Activated naive CD4-positive, alpha-beta T cell treated with anti-CD3 and anti-CD28 coated beads, Interleukin-2, amount 10 ng/mL, durations not matched to agents 7 days and 5 days (primary cell): ENCODE measurements at regions not wholly inside any gene's neighbourhood (a gene's known extent, or its start where the extent isn't known, plus 50 kb on each side); places are given as distances from the start of the nearest gene placed in this dataset.

ENCODE experiments used
- CTCF ChIA-PET: fragments of 350-600 bp; sonication (Branson Sonifier 250); formaldehyde crosslinking; loops from one replicate; lab custom pipeline; 2021; ENCODE audit warnings: antibody characterized with exemption; lab: Charles Lee
- DNase-seq: peaks from one replicate; pipeline ENCODE4 v3.0.0-alpha.2; 2020
- H3K27ac Mint-ChIP-seq: one replicate; pipeline ENCODE4 v1.8.0; 2021; ENCODE audit warnings: mild to moderate bottlenecking, moderate library complexity, mixed read lengths
- H3K27me3 Mint-ChIP-seq: one replicate; pipeline ENCODE4 v1.8.0; 2021; ENCODE audit warnings: mild to moderate bottlenecking, mixed read lengths
- H3K36me3 Mint-ChIP-seq: one replicate; pipeline ENCODE4 v1.8.0; 2021; ENCODE audit warnings: mixed read lengths
- H3K4me1 Mint-ChIP-seq: one replicate; pipeline ENCODE4 v1.8.0; 2021; ENCODE audit warnings: mixed read lengths
- H3K4me3 Mint-ChIP-seq: one replicate; pipeline ENCODE4 v1.8.0; 2021; ENCODE audit warnings: mild to moderate bottlenecking, moderate library complexity, mixed read lengths
- H3K9me3 Mint-ChIP-seq: one replicate; pipeline ENCODE4 v1.8.0; 2021; ENCODE audit warnings: mixed read lengths

DNA sequence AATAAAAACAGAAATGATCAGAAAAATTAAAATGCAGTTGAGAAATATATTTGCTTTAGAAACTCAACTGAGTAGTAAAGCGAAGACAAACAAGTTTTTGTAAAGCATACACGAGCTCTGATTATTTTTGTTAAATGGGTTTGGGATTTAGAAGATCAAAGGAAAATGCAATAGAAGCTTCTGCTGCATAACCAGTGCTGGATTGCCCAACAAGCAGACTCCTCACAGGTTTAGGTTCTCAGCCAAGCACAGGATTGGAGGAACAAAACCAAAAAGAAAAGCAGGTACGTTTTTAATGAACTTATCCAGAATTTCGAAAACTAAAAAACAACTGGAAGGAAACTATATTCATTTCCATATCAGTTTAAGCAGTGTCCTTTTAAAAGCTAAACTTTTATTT, 423.8 kb downstream of the TMEM161B start:
- CTCF ChIA-PET: no interaction called here
- no peaks in the 10 kb centered on the region for H3K9me3 Mint-ChIP-seq
- DNase-seq: no peak
- H3K27ac Mint-ChIP-seq: no peak overlapping the region
- no peaks in the 10 kb centered on the region for H3K27me3 Mint-ChIP-seq
- H3K4me1 Mint-ChIP-seq: no peaks in the 10 kb centered on the region
- H3K4me3 Mint-ChIP-seq: no peak overlapping the region
- no peaks in the 10 kb centered on the region for H3K36me3 Mint-ChIP-seq

DNA sequence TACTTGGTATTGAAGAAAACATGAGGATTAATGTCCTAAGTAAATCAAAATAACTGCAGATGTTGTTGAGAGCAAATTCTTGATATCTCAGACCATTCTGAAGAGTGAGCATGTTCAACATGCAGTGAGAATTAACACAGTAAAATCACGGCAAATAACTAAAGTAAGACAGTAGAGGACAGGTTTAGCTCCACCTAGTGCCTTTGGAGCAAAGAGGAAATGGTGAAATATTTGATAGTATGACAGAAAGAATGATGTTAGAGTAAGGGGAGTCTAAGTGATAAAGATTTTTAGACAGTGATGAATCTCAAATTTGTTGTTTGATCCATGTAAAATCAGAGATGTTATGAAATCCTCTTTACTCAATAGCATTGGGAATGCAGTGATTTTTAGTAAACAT, 424.2 kb downstream of the TMEM161B start:
- Mint-ChIP-seq H3K9me3 (no peaks in the 10 kb centered on the region), H3K27me3 (no peaks in the 10 kb centered on the region), H3K36me3 (no peaks in the 10 kb centered on the region), H3K4me3 (no peak overlapping the region), H3K27ac (no peak overlapping the region), H3K4me1 (no peaks in the 10 kb centered on the region)
- CTCF ChIA-PET: no interaction called here
- DNase-seq: no peak

DNA sequence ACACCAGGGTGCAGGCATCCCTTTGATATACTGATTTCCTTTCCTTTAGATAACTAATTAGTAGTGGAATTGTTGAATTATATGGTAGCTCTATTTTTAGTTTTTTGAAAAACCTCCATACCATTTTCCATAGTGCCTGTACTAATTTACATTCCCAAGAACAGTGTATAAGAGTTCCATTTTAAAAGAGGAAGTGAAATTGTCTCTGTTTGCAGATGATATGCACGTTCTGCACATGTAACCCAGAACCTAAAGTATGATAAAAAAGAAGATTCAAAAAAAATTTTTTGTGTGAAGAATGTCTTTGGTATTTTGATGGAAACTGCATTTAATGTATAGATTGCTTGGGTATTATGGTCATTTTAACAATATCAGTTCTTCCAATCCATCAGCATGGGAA, 424.0 kb upstream of the CCNH start:
- no peaks in the 10 kb centered on the region for H3K36me3 Mint-ChIP-seq
- peaks cover 9% of the 10 kb centered on the region for H3K9me3 Mint-ChIP-seq
- H3K4me3 Mint-ChIP-seq: no peak overlapping the region
- no peak overlapping the region for H3K27ac Mint-ChIP-seq
- H3K27me3 Mint-ChIP-seq: no peaks in the 10 kb centered on the region
- CTCF ChIA-PET: no interaction called here
- DNase-seq: no peak
- no peaks in the 10 kb centered on the region for H3K4me1 Mint-ChIP-seq

DNA sequence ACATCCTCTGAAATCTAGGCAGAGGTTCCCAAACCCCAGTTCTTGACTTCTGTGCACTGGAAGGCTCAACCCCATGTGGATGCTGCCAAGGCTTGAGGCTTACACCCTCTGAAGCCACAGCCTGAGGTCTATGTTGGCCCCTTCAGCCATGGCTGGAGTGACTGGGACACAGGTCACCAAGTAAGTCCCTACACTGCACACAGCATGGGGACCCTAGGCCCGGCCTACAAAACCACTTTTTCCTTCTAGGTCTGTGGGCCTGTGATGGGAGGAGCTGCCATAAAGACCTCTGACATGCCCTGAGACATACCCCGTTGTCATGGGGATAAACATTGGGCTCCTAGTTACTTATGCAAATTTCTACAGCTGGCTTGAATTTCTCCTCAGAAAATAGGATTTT, 418.8 kb upstream of the CCNH start:
- no peak overlapping the region for H3K4me3 Mint-ChIP-seq
- no peaks in the 10 kb centered on the region for H3K27me3 Mint-ChIP-seq
- no peaks in the 10 kb centered on the region for H3K4me1 Mint-ChIP-seq
- DNase-seq: no peak
- no peaks in the 10 kb centered on the region for H3K36me3 Mint-ChIP-seq
- CTCF ChIA-PET: no interaction called here
- H3K9me3 Mint-ChIP-seq: peaks cover 6% of the 10 kb centered on the region
- no peak overlapping the region for H3K27ac Mint-ChIP-seq

DNA sequence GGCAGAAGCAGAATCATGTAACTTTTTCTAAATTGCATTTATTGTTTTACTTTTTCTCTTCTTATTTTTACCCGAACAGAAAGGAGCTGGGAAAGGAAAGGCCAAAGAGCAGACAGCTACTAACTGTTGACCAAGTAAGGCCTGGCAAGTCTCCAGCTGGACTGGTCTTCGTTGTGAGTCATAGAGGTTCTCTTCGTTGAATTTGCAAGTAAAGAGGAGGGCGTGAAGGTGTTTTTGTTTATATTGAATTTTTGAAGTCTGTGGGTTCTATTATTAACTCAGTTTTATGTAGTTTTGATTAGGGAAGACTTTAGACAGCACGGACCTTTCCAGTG, 416.5 kb upstream of the CCNH start:
- no peak for DNase-seq
- no peak overlapping the region for H3K27ac Mint-ChIP-seq
- no peak overlapping the region for H3K4me3 Mint-ChIP-seq
- H3K9me3 Mint-ChIP-seq: peaks cover 6% of the 10 kb centered on the region
- H3K36me3 Mint-ChIP-seq: no peaks in the 10 kb centered on the region
- no peaks in the 10 kb centered on the region for H3K4me1 Mint-ChIP-seq
- H3K27me3 Mint-ChIP-seq: no peaks in the 10 kb centered on the region
- CTCF ChIA-PET: no interaction called here

DNA sequence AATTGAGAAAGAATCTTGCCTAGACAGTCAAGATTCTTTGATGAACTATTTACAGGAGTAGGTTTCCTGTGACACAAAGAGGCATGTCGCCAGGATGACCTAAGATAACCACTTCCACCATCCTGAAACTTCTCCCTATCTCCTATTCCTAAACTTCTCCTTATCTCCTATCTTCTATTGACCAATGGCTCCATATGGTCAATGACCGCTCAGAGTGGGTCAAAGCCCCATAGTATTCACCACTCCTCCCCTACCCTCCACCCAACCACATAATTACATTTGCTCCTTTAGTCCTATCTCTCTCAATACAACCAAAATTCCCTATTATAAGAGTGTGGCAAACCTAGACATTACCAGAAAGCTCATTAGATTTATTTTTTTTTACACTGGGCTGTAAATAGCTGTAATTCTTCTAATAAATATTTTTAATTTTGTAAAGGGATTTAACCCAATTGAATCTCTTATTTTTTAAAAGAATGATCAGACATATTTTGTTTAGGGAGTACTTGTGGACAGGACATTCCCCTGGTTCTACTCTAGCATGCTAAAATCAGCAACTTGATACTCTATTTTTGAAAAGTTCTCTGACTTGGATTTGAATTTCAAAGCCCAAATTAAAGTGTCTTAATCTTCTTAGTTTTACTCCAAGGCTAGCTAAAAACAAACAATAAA, 416.0 kb upstream of the CCNH start:
- H3K36me3 Mint-ChIP-seq: no peaks in the 10 kb centered on the region
- no peaks in the 10 kb centered on the region for H3K27me3 Mint-ChIP-seq
- no peak for DNase-seq
- no peak overlapping the region for H3K4me3 Mint-ChIP-seq
- H3K4me1 Mint-ChIP-seq: no peaks in the 10 kb centered on the region
- no peak overlapping the region for H3K27ac Mint-ChIP-seq
- peaks cover 6% of the 10 kb centered on the region for H3K9me3 Mint-ChIP-seq
- CTCF ChIA-PET: no interaction called here

DNA sequence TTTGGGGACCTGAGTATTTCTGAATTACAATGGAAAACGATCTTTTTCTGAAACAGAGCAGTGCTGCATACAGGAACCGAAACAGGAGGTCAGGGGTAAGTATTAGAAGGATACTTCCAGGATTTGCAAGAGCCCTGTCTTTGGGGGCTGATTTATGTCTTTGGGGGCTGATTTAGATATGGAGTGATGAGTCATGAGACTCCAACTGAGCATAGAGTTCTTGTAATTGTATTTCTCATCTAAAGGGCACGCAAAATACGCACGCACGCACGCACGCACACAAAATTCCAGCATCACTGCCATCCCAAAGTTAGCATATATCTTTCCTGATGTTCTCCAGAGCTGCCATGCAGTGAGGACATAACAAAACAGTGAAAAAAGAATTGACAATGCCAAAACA, 414.8 kb upstream of the CCNH start:
- Mint-ChIP-seq H3K27ac (no peak overlapping the region), H3K36me3 (no peaks in the 10 kb centered on the region), H3K4me3 (no peak overlapping the region), H3K4me1 (no peaks in the 10 kb centered on the region), H3K9me3 (peaks cover 6% of the 10 kb centered on the region), H3K27me3 (no peaks in the 10 kb centered on the region)
- DNase-seq: no peak
- CTCF ChIA-PET: interaction anchor here (0.6 kb wide), 1 partner anchor 435 kb away, joined by 3 read pairs; no protein-coding TSS in a partner anchor

DNA sequence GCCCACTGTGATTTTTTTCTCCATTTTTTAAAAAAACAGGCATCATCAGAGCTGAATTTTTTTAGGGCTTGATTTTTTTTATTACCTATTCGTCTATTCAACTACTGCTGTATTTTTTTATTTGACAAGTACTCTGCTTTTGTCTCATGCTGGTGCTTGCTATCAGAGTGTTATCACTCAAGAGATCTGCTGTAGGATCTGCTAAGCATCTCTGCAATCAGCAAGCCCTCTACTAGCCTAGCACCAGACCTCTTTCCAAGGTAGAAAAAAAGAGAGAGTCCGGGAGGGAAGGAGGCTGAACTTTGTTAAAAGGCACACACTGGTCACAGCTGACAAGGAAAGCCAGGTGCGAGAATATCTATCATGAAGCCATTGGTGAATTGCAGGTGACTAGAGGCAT, 413.8 kb upstream of the CCNH start:
- no peak overlapping the region for H3K27ac Mint-ChIP-seq
- no peaks in the 10 kb centered on the region for H3K27me3 Mint-ChIP-seq
- H3K9me3 Mint-ChIP-seq: no peaks in the 10 kb centered on the region
- H3K4me3 Mint-ChIP-seq: no peak overlapping the region
- H3K4me1 Mint-ChIP-seq: no peaks in the 10 kb centered on the region
- no peaks in the 10 kb centered on the region for H3K36me3 Mint-ChIP-seq
- no peak for DNase-seq
- CTCF ChIA-PET: no interaction called here

DNA sequence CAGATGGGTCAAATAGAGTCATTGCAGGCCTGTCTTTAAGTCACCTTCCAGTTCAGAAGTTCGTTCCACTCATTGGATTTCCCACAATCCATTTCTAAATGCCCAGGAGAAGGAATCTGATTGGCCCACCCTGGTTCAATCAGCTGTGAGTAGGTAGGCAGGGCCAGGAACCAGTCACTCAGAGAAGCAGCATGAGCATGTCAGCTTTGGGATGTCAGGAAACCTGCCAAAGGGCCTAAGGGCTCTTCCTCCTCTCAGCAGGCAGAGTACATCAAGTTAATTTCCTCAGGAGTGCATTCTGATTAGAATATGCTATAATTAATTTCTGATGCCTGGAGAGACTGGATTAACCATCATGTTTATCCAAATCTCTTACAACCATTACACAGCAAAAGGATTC, 412.9 kb upstream of the CCNH start:
- Mint-ChIP-seq H3K36me3 (no peaks in the 10 kb centered on the region), H3K4me3 (no peak overlapping the region), H3K9me3 (no peaks in the 10 kb centered on the region), H3K4me1 (no peaks in the 10 kb centered on the region), H3K27me3 (no peaks in the 10 kb centered on the region), H3K27ac (no peak overlapping the region)
- CTCF ChIA-PET: no interaction called here
- DNase-seq: no peak

DNA sequence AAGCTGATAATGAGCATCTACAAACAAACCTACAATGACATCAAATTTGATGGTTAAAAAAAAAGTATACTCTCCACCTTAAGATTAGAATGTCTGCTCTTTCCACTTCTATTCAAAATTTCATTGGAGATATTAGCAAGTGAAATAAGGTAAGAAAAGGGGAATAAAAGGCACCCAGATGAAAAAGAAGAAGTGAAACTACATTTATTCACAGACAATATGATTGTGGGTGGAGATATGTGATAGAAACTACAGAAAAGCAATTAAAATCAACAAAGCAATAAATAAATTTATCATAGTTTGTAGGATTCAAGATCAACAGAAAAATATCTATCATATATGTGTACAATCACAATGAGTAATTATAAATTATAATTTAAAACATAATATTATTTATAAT, 395.1 kb upstream of the CCNH start:
- CTCF ChIA-PET: no interaction called here
- no peaks in the 10 kb centered on the region for H3K4me1 Mint-ChIP-seq
- no peak for DNase-seq
- H3K9me3 Mint-ChIP-seq: no peaks in the 10 kb centered on the region
- no peak overlapping the region for H3K27ac Mint-ChIP-seq
- H3K36me3 Mint-ChIP-seq: no peaks in the 10 kb centered on the region
- H3K4me3 Mint-ChIP-seq: no peak overlapping the region
- no peaks in the 10 kb centered on the region for H3K27me3 Mint-ChIP-seq

DNA sequence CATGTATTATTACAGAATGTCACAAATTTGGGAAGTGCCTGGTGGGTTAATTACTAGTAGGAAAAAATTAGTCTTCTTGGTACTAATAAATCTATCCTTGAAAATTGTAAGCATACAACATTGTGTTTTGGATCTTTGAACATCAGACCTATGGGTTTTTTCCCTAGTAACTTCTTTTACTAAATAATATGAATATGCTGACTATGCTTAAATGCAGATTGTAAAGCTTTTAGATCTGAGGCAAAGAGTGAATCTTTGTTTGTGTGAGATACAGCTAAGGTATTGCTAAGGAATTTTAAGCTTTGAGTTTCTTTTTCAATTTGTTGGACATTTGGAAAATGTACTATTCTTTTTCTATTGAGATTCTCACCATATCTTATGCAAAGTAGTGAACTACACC, 390.6 kb upstream of the CCNH start:
- no peak overlapping the region for H3K27ac Mint-ChIP-seq
- no peaks in the 10 kb centered on the region for H3K9me3 Mint-ChIP-seq
- CTCF ChIA-PET: no interaction called here
- H3K36me3 Mint-ChIP-seq: no peaks in the 10 kb centered on the region
- no peak for DNase-seq
- no peak overlapping the region for H3K4me3 Mint-ChIP-seq
- H3K4me1 Mint-ChIP-seq: no peaks in the 10 kb centered on the region
- no peaks in the 10 kb centered on the region for H3K27me3 Mint-ChIP-seq

DNA sequence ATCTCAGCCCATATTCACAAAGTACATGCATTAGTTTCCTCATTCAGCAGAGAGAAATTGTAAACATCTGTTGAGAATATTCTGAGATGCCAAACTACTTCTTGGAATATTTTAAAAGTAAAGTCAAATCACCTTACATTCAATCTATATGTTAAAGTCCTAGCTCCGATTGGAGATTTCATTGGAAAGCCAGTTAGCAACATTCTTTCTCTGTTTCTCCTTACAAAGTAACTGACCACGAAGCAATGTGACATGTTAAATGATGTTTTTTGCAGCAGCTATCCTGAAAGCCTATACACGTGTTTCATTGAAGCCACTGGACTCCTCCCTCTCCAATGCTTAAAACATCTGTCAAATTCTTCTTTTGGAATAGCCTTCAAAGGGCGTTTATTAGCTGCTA, 379.1 kb upstream of the CCNH start:
- Mint-ChIP-seq H3K27ac (no peak overlapping the region), H3K9me3 (no peaks in the 10 kb centered on the region), H3K4me1 (no peaks in the 10 kb centered on the region), H3K27me3 (no peaks in the 10 kb centered on the region), H3K4me3 (no peak overlapping the region), H3K36me3 (no peaks in the 10 kb centered on the region)
- CTCF ChIA-PET: interaction anchor here (0.6 kb wide), 2 partner anchors 11 to 523 kb away, joined by 3 to 4 read pairs; no protein-coding TSS in a partner anchor
- DNase-seq: no peak

DNA sequence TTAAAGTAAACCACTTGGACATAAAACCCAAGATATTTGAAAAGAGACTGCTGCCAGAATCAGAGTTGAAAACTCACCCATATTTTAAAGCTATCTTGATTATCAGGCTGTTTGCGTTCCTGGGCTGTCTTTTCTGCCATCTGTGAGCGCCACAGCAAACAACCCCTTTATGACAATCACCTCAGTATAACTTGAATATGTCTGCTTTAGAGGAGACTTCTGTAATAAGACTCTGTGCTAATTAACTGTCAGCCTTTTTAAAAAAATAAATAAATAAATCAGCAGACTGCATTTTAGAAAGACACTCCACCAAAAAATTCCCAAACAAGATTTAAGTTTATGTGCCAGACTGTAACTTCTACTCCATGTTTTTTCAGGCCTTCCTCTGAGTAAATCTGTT, 375.7 kb upstream of the CCNH start:
- no peak for DNase-seq
- CTCF ChIA-PET: no interaction called here
- H3K27me3 Mint-ChIP-seq: peaks cover 12% of the 10 kb centered on the region
- H3K9me3 Mint-ChIP-seq: no peaks in the 10 kb centered on the region
- H3K4me1 Mint-ChIP-seq: no peaks in the 10 kb centered on the region
- no peak overlapping the region for H3K27ac Mint-ChIP-seq
- no peak overlapping the region for H3K4me3 Mint-ChIP-seq
- no peaks in the 10 kb centered on the region for H3K36me3 Mint-ChIP-seq

DNA sequence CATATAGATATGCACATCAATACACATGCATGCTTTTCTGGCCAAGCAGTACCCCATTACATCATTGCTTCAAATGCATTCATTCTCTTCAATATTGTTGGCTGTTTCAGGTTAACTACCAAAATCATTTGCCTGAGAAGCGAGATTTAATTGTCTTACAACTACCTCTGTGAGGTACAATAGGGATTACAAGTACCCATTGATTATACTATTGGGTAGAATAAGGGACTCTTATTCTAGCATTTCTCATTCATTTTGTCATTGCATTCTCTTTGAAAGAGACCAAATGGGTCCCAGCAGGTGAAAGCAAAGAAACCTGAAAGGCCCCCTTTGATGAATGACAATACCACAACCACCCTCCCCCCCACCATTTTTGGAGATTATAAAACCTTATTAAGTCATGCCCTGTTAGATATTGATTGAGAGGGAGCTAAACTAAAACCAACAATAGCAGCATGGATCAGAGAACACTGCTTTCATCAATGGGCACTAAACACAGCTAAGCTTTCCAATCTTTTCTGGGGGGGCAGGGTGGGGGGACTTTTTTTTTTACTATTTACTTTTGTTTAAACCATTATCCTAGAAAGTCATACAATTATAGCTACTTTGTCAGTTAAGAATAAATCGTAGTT, 375.0 kb upstream of the CCNH start:
- DNase-seq: no peak
- Mint-ChIP-seq H3K27me3 (peaks cover 12% of the 10 kb centered on the region), H3K4me1 (no peaks in the 10 kb centered on the region), H3K4me3 (no peak overlapping the region), H3K9me3 (no peaks in the 10 kb centered on the region), H3K27ac (no peak overlapping the region), H3K36me3 (no peaks in the 10 kb centered on the region)
- CTCF ChIA-PET: no interaction called here

DNA sequence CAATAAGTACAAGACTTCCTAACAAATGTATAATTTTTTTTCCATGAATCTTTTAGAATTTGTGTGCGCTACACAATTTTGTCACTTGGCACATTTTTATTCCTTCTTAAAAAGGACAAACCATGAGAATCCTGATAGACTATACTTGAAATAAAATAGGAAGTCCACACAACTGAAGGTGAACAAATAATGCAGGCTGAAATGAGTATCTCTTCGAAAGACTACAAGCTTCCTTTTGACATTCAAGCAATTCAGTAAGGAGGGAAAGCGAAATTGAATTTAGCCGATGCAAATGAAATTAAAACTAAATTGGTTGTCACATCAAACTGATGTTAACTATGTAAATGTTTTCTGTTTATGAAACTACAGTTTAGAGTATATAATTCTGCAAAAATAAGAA, 374.4 kb upstream of the CCNH start:
- Mint-ChIP-seq H3K27ac (no peak overlapping the region), H3K9me3 (no peaks in the 10 kb centered on the region), H3K4me1 (no peaks in the 10 kb centered on the region), H3K27me3 (peaks cover 12% of the 10 kb centered on the region), H3K4me3 (no peak overlapping the region), H3K36me3 (no peaks in the 10 kb centered on the region)
- no peak for DNase-seq
- CTCF ChIA-PET: no interaction called here
